ENCODE measurements at regions not wholly inside any gene's neighbourhood (a gene's known extent, or its start where the extent isn't known, plus 50 kb on each side); places are given as distances from the start of the nearest gene placed in this dataset.
"Not testable (repeated sequence)": the region's sequence is repeated elsewhere in the genome, so short reads cannot be mapped to it uniquely, and the experiment has no call there.

DNA sequence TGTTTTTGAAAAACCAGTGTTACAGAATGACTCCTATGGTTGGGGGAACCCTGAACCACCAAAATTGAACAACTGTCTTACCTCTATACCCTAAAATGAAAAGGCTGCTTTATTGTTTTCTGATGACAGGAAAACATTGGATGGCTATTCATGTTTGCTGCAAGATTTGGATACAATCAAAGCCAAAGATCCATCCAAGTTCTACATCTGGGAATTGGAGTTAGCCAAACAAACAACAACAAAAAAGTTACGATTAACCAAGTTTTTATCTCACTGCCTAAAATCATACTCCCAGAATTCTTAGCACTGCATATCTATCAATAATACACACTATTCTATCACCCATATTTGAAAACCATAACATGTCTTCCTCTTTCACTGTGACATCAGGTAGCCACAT, 349.7 kb upstream of the SLC7A11 start:
- TF ChIP-seq EP300 (IDR thresholded peaks at IDR 0.05) (no peak), POLR2AphosphoS5 (IDR thresholded peaks at IDR 0.05) (no peak), POLR2A (IDR thresholded peaks at IDR 0.05) (no peak)
- TF ChIP-seq, protein P1, sequence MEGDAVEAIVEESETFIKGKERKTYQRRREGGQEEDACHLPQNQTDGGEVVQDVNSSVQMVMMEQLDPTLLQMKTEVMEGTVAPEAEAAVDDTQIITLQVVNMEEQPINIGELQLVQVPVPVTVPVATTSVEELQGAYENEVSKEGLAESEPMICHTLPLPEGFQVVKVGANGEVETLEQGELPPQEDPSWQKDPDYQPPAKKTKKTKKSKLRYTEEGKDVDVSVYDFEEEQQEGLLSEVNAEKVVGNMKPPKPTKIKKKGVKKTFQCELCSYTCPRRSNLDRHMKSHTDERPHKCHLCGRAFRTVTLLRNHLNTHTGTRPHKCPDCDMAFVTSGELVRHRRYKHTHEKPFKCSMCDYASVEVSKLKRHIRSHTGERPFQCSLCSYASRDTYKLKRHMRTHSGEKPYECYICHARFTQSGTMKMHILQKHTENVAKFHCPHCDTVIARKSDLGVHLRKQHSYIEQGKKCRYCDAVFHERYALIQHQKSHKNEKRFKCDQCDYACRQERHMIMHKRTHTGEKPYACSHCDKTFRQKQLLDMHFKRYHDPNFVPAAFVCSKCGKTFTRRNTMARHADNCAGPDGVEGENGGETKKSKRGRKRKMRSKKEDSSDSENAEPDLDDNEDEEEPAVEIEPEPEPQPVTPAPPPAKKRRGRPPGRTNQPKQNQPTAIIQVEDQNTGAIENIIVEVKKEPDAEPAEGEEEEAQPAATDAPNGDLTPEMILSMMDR (IDR thresholded peaks at IDR 0.05): no peak
- H3K4me1 ChIP-seq: peaks cover 7% of the 10 kb centered on the region
- WGBS: 33% methylated on average over 1 of the region's 1 CpG
- no peak overlapping the region for H3K27ac ChIP-seq
- DNase-seq (ENCODE audit: low spot score in 2 of 2): no peak
- H3K36me3 ChIP-seq: no peaks in the 10 kb centered on the region
- H3K9me3 ChIP-seq: no peaks in the 10 kb centered on the region
- no peaks in the 10 kb centered on the region for H3K27me3 ChIP-seq
- H3K4me3 ChIP-seq: no peak overlapping the region

GRCh38 chr4:138588501-138588900, 346.4 kb upstream of the SLC7A11 start:
- H3K27me3 ChIP-seq: no peaks in the 10 kb centered on the region
- H3K4me3 ChIP-seq: no peak overlapping the region
- H3K4me1 ChIP-seq: no peaks in the 10 kb centered on the region
- TF ChIP-seq POLR2A (IDR thresholded peaks at IDR 0.05): no peak
- TF ChIP-seq EP300 (IDR thresholded peaks at IDR 0.05): no peak
- TF ChIP-seq POLR2AphosphoS5 (IDR thresholded peaks at IDR 0.05): no peak
- TF ChIP-seq, protein P1 (IDR thresholded peaks at IDR 0.05): no peak
- H3K27ac ChIP-seq: no peak overlapping the region
- no peak for DNase-seq (ENCODE audit: low spot score in 2 of 2)
- H3K9me3 ChIP-seq: no peaks in the 10 kb centered on the region
- no peaks in the 10 kb centered on the region for H3K36me3 ChIP-seq

DNA sequence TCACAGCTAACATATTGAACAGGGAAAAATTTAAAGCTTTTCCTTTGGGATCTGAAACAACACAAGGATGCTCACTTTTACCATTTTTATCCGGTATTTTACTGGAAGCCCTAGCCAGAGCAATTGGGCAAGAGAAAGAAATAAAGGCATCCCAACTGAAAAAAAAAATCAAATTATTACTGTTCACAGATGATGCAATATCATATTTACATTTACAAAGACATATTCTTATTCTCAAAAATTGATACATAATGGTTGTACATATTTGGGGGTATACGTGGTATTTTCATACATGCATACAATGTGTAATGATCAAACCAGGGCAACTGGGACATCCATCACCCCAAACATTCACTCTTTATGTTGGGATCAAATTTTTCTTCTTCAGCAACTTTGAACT, 337.0 kb upstream of the SLC7A11 start:
- H3K36me3 ChIP-seq: no peaks in the 10 kb centered on the region
- no peaks in the 10 kb centered on the region for H3K27me3 ChIP-seq
- no peaks in the 10 kb centered on the region for H3K4me1 ChIP-seq
- H3K27ac ChIP-seq: no peak overlapping the region
- no peak overlapping the region for H3K4me3 ChIP-seq
- TF ChIP-seq, protein P1 (IDR thresholded peaks at IDR 0.05): no peak
- no peak for TF ChIP-seq POLR2A (IDR thresholded peaks at IDR 0.05)
- TF ChIP-seq POLR2AphosphoS5 (IDR thresholded peaks at IDR 0.05): no peak
- TF ChIP-seq EP300 (IDR thresholded peaks at IDR 0.05): no peak
- WGBS: 94% methylated on average over 2 of the region's 2 CpGs
- no peak for DNase-seq (ENCODE audit: low spot score in 2 of 2)
- peaks cover 17% of the 10 kb centered on the region for H3K9me3 ChIP-seq

- H3K27me3 ChIP-seq; DNase-seq (ENCODE audit: low spot score in 2 of 2); H3K36me3 ChIP-seq; H3K27ac ChIP-seq; H3K4me1 ChIP-seq; H3K4me3 ChIP-seq: not testable (repeated sequence)
- 90% methylated on average over 3 of the region's 3 CpGs for WGBS
- peaks cover 17% of the 10 kb centered on the region for H3K9me3 ChIP-seq
Observed at GRCh38 chr4:138577826-138578225, 335.7 kb upstream of the SLC7A11 start.

DNA sequence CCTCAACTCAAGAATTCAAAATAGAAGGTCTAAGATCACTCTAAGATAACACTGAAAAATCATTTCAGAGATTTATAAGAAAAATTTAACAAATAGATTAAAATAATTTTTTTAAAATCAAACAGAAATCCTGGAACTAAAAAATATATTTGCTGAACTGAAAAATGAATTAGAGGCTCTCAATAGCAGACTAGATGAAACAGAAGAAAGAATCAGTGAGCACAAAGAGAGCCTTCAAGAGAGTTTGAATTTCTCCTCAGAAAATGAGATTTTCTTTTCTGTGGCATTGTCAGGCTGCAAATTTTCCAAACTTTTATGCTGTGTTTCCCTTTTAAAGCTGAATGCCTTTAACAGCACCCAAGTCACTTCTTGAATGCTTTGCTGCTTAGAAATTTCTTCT, 335.0 kb upstream of the SLC7A11 start:
- H3K27me3 ChIP-seq: no peaks in the 10 kb centered on the region
- TF ChIP-seq, protein P1 (IDR thresholded peaks at IDR 0.05): no peak
- TF ChIP-seq POLR2A (IDR thresholded peaks at IDR 0.05) (no peak), EP300 (IDR thresholded peaks at IDR 0.05) (no peak), POLR2AphosphoS5 (IDR thresholded peaks at IDR 0.05) (no peak)
- H3K36me3 ChIP-seq: no peaks in the 10 kb centered on the region
- no peak overlapping the region for H3K27ac ChIP-seq
- H3K9me3 ChIP-seq: peaks cover 17% of the 10 kb centered on the region
- H3K4me3 ChIP-seq: no peak overlapping the region
- H3K4me1 ChIP-seq: no peaks in the 10 kb centered on the region
- DNase-seq (ENCODE audit: low spot score in 2 of 2): no peak

GRCh38 chr4:138576684-138577083, 334.5 kb upstream of the SLC7A11 start:
- DNase-seq (ENCODE audit: low spot score in 2 of 2): no peak
- Histone ChIP-seq H3K27me3 (no peaks in the 10 kb centered on the region), H3K9me3 (peaks cover 17% of the 10 kb centered on the region), H3K4me3 (no peak overlapping the region), H3K36me3 (no peaks in the 10 kb centered on the region), H3K27ac (no peak overlapping the region), H3K4me1 (no peaks in the 10 kb centered on the region)
- 69% methylated on average over 3 of the region's 3 CpGs for WGBS
- TF ChIP-seq POLR2AphosphoS5 (IDR thresholded peaks at IDR 0.05) (no peak), POLR2A (IDR thresholded peaks at IDR 0.05) (no peak), EP300 (IDR thresholded peaks at IDR 0.05) (no peak)
- TF ChIP-seq, protein P1 (IDR thresholded peaks at IDR 0.05): no peak
